SW 1271 (cell line): ENCODE measurements at regions not wholly inside any gene's neighbourhood (a gene's known extent, or its start where the extent isn't known, plus 50 kb on each side); places are given as distances from the start of the nearest gene placed in this dataset.
A peak's percentile ranks its signal among the peaks of the same experiment; 100 is the strongest.

ENCODE experiments used
- DNase-seq, 2 experiments: peaks; one replicate each; lab custom pipeline; 2025; lab: John Stamatoyannopoulos, UW

DNA sequence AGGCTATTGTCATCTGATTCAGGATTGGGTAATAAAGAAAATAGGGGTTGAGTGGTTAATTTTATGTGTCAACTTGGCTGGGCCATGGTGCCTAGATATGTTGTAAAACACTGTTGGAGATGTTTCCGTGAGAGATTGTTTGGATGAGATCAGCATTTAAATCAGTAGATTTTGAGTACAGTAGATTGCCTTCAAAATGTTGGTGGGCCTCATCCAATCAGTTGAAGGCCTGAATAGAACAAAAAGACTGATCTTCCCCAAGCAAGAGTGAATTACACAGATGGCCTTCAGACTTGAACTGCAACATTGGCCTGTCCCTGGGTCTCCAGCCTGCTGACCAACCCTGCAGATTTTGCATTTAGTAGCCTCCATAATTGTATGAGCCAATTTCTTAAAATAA lies 401.3 kb upstream of the KIF2A start:
- no peak for DNase-seq

DNA sequence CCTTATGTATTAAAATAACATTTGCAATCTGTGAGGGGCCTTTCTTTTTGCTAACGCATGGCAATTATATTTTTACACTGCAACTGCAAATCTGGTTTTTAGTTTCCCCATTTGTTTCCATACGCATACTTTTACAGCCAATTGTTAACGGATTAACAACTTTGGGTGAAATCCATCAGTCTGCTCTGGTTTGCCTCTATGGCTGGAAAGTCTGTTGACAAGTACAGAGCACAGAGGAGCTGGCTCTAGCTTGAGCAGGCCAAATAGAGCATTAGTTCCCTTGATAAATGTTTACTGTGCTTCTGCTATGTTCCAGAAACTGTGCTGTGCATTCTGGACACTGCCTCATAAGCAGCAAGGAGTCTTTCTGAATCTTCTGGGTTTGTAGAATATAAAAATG lies 400.4 kb upstream of the KIF2A start:
- DNase-seq, result no peak

DNA sequence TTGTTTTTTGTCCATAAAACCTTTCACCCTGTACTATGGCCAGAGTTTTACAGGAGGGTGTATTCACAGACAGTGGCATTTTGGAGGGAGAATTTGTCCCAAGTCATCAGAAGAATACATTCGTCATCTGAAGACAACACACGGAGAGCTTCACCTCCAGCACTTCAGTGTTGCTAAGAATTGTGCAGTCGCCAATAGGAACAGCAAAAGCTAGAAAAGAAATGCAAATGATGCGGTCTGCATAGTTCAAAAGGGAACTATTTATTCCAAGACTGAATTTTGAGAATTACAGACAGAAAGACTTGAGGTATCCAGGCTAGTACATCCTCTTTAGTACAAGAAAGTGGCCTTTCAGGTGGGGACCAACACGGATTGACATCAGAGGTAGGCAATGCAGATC lies 399.2 kb upstream of the KIF2A start:
- no peak for DNase-seq

DNA sequence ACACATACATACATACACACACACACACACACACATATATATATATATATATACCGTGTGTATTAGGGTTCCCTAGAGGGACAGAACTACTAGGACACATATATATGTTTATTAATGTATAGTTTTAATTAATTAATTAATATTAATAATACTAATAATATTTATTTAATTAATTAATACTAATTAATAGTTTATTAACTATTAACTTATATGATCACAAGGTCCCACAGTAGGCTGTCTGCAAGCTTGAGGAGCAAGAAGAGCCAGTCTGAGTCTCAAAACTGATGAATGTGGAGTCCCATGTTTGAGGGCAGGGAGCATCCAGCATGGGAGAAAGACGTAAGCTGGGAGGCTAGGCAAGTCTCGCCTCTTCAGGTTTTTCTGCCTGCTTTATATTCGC lies 398.0 kb upstream of the KIF2A start:
- no peak for DNase-seq

DNA sequence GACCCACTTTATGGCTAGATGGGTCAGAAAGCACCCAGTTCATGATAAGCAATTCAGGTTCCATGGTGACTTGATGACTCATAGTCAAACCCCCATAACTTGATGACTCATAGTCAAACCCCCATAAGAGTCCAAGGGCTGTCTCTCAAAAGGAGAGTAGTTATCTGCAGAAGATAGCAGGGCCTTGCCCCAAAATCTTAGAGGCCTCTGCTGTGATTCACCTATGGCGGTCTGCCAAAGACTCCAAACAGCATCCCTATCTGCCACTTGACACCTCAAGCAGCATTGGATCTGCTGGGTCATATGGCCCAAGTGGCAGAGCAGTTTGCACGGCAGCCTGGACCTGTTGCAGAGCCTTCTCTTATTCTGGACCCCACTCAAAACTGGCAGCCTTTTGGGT lies 395.2 kb upstream of the KIF2A start:
- DNase-seq, result no peak

DNA sequence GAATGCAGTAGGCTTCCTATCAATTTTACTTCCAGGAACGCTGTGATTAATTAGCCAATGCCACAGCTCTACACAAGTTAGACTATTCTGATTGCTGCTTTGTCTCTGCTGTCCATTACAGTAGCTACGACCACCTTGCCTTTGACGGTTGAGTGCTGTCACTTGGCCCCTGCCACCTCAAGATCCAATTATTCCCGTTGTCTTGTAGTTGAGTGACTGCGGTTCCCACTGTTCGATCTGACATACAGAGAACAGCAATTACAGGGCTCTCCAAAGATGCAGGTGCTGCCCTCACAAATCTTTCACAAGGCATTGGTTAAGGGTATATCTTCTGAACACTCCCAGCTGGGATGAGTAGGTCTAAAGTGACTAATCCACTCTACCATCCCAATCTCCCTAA lies 393.4 kb upstream of the KIF2A start:
- no peak for DNase-seq

DNA sequence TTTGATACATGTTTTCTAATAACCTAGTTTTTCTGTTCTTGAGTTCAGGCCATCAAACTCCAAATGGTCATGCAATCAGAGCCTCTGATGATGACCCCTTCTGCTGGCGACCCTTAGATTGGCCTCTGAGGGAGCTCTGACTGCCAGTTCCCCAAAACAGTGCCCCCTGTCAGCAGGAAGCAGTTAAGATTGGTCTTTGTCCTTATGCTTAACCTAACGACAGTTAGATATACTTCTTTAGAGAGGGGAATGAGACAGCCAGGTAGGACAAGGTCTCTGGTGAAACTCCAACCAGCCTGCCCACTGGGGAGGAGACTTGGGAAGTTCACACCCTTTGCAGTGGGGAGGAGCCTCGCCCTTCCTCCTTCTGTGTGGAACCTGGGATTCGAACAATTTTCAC lies 390.4 kb upstream of the KIF2A start:
- DNase-seq, result no peak

DNA sequence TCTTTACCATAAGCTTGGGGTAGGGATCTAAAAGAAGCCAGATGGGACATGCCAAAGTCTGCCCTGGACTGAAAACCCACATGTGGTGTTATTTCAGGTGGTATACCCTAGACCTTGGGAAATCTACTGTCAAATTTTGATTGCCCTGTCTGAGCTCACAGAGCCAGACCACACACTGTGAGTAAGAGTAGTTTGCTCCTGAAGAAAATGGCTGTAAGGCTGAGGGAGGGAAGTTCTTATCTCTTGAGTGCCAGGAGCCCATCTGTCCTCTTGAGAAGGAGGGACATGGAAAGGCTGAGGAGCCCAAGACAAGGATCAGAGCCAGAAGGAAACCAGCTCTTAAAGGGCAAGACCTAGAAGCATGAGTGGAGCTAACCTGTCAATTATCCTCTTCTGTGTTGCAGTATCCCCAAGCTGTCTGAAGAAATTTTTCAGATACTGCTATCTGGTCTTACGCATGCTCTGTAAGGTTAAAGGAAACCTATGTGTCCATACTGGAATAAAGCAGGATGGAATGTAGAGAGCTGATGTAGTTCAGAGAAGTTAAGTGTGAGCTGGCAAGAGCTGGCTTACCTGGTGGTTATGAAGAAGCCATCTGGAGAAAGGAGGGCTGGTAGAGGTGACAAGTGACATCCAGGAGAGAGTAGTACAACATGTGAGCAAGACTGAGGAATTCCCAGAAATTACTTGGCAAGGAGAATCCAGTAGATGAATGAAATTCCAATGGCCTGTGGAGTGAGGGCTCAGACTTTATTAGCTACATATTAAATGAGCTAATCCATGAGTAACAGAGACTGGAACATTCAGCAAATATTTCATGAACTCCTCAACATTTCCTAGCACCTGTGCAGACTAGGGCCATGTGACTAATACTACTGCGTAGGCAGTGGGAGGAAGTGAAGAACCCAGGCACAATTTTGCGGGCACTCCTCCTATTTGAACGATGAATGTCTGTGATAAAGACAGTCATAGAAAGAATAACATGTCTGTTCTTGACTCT lies 389.1 kb upstream of the KIF2A start:
- DNase-seq, result no peak

DNA sequence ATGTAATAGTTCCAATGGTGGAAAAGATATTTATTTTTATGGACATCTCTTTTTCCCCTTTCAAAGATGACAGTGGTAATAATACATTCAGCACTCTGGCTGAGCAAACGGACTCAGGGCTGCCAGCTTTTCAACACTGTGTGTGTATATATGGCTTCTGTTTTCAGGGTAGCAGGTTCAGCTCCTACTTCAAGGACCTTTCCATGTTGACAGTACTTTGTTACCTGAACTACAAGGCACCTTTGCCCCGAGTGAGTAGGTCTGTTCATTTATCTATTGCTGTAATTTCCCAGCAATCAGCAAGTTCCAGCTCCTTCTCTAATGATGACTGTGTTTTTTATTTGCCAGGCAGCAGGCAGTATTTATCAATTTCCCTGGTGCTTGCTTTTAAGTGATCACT lies 387.4 kb upstream of the KIF2A start:
- no peak for DNase-seq

DNA sequence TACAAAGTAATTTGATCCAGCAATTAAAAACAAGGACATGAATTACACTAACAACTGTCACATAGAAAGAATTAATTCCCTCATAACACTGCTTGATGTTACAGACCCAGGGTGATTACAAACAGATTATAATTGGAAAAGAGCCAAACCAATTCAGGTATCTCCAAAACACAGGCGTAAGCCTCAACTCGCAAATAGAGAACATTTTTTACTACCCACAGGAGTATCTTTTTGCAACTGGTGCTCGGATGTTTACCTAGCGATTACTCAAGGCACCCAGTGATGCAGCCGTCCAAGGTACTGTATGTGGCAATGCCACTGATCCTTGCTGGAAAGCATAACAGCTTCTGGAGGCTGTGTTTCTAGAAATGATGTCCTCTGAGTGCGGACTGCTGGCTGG lies 386.1 kb upstream of the KIF2A start:
- no peak for DNase-seq

DNA sequence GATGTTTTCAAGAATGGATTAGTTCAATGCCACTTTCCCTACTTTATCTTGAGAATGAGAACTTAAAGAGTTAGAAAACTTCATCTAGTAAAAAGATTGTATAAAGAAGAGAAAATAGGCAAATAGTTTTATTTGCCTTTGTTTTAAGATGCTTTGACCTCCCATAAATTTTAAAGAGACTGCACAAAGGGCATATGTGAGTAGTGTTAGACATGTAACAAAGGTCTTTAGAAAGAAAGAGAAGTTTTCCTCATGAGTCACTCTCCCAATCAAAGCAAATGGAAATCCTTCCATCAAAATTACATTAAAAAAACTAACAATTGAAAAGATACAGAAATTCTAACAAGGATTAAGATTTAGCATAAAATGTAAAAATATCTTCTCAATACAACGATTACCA lies 381.8 kb upstream of the KIF2A start:
- no peak for DNase-seq

DNA sequence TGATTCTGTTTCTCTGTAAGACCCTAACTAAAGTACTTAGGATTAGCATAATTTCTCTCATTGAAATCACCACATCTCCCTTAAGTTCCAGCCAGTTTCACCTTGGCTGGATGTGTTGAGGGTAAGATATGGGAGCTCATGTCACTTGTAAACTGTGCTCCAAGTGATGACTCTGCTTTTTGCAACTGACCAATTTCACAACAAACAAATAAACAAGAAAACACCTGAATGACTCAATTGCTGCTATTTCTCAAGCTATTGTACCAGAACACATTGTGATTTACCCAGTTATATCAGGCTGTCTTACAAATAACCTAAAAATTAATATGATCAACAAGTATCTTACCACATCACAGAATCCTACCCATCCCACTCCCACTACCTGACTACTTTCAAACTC lies 379.1 kb upstream of the KIF2A start:
- no peak for DNase-seq

DNA sequence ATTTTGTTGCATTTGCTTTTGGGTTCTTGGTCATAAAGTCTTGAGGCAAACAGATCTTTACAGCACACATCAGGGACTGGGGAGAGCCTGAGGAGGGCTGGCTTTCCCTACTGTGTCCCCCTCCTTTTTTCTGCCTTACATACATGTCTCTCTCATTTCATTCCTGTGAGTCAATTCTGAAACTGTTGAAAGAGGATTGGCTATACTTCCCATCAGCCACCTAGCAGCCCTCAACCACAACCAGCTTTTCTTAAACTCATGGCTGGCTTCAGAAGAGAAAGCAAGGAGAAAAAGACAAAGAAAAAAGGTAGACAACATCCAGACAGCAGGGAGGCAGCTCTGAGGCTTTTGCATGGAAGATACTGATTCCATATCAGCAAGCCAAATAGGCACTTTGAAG lies 374.8 kb upstream of the KIF2A start:
- no peak for DNase-seq

DNA sequence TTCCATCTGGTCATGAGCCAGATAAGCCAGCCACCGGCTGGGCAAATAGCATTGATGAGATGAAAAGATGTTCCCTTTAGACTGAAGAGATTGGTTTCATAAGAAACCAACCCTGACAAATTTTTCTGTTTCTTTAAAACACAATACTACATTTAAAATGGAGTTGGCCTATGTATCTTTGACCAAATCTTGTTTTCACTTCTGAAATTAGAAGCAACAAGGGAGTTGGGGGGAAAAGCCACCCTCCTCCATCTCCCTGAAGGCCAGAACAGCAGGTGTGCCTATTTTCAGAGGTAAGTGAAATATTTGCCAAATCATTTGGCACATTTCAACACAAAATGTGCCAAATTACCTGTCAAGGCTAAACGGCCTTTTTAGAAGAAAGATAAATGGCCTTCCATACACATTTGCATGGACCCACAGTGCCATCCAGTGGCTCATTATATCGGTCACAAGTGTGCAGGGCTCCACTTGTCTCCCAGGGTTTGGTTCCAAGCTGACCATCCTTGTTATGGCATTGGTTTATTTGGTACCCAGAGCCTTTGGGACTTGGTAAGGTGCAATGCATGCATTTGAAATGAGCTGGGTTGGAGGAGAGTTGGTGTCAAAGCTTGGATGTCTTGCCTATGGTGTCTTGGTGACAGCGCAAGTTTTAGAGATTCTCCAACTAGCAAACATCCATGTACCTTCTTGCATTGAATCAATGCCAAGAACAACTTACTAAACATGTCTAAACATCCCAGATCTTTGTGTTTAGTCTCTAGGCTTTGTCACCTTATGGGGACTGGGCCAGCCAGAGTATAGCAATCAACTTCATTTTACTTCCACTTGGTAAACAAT lies 372.0 kb upstream of the KIF2A start:
- DNase-seq, result peak in 1 of 2 experiments; percentile 42

DNA sequence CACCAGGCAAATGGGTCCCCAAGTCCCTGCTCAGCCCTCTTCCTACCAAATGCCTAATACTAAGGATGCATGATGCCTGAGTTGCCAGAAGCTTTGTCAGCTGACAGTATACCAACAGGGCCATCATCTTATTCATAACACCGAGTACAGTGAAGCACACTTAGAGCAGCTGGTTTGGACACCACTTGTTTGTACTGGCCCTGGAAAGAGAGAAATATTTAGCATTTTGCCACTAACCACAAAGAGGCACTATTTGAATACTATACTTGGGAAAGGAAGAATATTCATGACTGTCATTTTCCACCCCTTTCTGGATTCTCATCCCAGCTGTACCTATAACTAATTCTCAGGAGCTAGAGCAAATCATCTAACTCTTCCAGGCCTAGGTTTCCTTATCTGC lies 364.4 kb upstream of the KIF2A start:
- no peak for DNase-seq

DNA sequence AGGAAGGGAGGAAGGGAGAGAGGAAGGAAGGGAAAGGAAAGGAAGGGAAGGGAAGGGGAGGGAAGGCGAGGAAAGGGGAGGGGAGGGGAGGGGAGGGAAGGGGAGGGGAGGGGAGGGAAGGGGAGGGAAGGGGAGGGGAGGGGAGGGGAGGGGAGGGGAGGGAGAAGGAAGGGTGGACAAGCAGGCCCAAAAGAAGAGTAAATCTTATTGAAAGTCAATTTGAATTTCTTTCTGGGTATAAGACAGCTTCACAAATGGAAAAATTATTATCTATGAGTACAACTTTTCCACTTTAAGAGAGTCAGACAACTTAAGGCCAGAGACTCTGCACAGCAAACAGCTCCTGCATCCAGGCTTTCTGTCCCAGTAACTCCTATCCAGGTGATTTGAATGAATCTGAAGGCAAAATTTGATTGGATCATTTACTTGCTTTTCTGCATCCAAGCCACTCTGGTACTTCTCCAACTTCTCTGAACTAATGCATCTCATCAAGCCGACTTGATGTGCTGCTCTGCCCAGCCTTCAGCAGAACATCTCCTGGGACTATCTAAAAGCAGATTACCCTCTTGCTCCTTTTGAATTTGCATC lies 363.4 kb upstream of the KIF2A start:
- DNase-seq, result no peak

DNA sequence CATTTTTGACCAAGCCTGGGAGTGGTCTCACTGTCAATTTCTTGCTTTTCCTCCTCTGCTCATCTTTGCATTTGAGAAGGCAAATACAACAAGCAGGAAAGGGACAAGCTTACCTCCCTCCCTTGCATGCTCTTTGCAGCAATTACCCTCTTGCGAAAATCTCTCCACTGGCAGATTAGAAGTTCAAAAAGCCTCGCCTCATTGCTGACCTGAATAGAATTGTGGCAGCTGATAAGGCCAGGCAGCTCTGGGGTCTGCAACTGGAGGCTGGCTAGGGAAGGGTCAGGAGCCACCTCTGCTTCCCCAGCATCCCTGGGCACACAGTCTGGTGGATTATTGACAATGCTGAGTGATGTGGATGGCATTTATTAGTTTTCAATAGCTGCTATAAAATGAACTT lies 362.3 kb upstream of the KIF2A start:
- DNase-seq, result no peak

DNA sequence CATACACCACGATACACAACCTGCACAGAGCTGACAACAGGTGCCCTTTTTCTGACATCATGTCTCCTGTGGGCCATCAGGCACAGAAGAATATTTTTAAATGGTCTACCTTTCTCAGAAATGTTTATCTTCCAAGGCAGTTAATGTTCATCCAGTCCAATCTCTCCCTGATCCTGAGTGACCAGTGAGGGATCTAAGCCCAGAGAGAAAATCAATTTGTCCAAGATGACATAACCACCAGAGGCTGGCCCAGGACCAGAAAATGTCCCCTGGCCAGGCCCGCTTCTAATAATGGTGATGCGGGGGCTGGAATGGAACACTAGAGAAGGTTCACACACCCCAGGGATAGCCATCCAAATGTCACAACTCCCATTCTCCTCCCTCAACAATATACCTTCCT lies 357.9 kb upstream of the KIF2A start:
- DNase-seq, result no peak

DNA sequence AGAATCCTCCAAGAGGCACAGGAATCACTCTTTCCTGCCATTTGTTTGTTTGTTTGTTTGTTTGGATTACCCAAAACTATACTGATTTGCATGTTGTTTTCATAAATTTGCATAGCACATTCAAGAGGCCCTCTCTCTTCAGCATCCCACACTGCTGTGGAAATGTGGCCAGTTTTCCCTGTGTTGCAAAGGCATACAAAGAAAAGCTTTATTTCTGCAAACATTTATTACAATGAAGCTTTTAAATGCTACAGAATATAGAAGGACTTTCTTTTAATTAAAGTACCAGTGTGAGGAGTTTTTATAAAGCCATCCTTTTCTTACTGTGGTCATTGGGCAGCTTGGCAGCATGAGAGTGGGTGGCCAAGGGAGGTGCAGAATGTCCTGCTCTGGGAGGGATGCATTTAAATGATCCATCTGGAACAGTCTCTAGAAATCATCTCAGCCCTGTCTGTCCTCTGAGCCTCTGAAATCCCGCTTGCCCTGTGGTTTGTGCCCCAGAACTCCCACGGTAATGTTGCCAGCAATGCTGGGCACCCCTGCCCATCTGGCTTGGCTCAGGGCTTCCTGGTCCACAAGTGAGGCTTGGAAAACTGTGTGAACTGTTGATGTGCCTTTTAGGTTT lies 356.8 kb upstream of the KIF2A start:
- DNase-seq, result no peak

DNA sequence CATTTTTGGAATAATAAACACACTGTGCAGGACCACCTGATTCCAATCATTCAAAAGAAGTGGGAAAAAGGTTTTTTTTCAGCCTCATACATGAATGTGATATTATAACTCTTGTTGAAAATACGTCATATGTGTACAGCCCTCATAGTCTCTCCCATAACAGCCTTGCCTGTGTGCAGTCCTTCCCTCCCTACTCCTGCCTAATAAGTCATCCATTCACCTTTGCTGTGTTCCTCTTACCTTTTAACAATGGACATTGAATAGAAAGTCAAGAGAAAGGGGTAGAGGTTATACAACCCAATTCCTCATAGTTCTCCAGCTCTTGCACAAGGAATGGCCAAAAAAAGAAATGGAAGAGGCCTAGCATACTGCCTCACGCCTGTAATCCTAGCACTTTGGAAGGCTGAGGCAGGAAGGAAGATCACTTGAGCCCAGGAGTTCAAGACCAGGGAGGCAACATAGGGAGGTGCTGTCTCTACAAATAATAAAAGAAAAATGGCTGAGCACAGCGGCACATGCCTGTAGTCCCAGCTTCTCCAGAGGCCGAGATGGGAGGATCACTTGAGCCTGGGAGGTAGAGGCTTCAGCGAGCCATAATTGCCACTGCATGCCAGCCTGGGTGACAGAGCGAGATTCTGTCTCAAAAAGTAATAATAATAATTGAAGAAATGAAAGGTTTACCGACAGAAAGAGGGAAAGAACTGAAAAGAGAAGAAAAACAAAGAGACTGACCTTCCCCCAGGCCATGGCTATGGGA lies 356.1 kb upstream of the KIF2A start:
- DNase-seq, result no peak

DNA sequence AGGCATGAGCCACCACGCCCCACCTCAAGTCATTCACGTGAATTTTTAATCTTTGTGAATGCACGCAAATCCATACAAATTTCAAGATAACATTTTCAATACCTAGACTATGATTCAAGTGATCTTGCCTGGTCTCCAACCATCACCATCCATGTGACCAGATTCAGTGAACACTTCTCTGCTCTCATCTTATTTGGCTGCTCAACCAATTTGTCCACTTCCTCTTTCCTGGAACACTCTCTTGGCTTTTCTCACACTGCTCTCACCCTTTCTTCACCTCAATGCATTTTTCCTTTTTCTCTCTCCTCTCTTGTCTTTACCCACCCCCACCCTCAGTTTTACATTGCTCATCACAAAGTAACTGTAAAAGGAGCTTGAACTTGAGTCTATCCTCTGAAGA lies 354.7 kb upstream of the KIF2A start:
- DNase-seq, result no peak

DNA sequence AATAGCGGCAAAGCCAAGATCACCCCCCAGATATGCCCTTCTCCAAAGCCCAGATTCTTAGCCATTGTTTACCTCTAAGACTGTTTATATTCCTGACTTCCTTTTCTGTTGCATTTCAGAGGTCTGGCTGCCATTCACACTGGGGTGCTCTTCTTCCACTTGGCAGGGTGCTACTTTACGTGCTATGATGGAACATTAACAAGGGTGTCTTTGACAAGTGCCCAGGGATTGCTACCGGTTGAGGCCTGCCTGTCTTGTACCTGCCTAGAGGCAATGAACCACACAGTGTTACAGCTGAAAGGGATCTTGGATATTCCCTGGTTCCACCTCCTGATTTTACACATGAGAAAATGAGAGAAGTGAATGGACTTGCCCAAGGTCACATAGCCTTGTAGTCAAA lies 352.1 kb upstream of the KIF2A start:
- no peak for DNase-seq
